Hippocampal formation (tissue), 2 donors: ENCODE measurements at regions not wholly inside any gene's neighbourhood (a gene's known extent, or its start where the extent isn't known, plus 50 kb on each side); places are given as distances from the start of the nearest gene placed in this dataset.

Experiments used
- DNase-seq, 2 donors: peaks; one replicate each; lab custom pipeline; 2025; lab: John Stamatoyannopoulos, UW

GRCh38 chr5:54717459-54717858, 199.9 kb downstream of the SNX18 start:
- DNase-seq: no peak

- DNase-seq: no peak
Observed at GRCh38 chr5:54713923-54714581, 196.5 kb downstream of the SNX18 start.

DNA sequence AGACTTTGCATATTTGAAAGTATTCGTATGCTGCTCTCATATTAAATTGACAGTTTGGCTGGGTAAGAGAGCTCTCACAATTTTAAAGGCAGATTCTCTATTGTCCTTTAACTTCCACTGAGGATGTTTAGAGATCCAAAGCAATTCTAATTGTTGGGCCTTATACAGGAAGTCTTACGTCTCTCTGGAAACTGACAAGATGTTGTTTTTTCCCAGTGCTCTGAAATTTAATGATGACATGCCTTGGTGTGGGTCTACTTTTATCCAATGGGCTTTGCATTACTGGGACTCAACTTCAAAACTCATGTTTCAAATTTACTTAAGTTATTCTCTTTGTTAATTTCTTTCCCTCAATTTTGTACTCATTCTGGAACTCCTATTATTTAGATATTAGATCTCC, 191.5 kb downstream of the SNX18 start:
- DNase-seq: no peak

DNA sequence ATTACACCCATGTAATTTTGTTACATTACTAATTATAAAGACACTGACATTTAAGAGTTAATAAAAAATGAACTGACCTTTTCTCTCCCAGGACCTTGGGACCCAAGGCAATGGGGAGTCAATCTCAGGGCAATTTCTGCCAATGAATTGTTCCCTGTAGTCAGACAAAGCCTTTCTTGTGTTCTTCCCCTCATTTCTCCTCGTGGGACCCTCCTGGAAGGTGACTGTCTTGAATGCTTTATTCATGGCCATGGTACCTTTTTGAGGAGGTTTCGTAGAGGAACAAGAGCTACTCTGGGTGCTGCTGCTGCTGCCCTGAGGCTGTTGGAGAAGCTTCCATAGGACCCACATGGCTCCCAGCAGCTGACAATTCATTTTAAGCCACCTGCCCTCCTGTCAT, 190.3 kb downstream of the SNX18 start:
- DNase-seq: no peak

- DNase-seq: no peak
Observed at GRCh38 chr5:54705994-54706653, 188.6 kb downstream of the SNX18 start.

DNA sequence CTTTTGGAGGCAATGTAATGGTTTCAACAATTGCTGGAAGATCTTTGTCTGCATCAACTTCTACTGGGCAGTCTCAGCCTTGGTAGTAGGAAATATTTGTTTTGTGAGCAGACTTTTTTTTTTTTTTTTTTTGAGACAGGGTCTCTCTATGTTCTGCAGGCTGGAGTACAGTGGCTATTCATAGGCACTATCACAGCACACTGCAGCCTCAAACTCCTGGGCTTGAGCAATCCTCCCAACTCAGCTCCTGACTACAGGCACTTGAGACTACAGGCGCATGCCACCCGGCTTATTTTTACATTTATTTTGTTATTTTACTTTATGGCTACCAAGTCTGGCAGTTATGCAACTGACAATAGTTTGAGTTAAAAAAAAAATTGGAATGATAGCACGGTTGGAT, 187.3 kb downstream of the SNX18 start:
- no peak for DNase-seq

DNA sequence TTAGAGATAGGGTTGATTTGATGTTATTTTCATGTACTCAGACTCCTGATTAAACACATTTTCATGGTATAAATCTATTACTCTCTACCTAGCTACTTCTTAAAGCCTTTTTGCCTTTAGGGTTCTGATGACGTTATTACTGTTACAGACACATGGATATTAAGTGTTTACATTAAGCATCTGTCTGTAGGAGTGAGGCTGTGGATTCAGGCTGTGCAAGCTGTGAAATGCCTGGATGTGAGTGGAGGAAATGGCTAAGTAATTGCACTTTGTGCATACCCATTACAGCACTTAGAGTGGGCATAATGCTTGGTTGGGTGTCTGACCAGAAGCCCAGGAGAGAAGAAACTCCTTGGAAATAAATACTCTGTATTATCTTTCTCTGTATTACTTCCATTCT, 186.8 kb downstream of the SNX18 start:
- no peak for DNase-seq

- DNase-seq: no peak
Observed at GRCh38 chr5:54703565-54704255, 186.2 kb downstream of the SNX18 start.

- no peak for DNase-seq
Observed at GRCh38 chr5:54703133-54703532, 185.6 kb downstream of the SNX18 start.

DNA sequence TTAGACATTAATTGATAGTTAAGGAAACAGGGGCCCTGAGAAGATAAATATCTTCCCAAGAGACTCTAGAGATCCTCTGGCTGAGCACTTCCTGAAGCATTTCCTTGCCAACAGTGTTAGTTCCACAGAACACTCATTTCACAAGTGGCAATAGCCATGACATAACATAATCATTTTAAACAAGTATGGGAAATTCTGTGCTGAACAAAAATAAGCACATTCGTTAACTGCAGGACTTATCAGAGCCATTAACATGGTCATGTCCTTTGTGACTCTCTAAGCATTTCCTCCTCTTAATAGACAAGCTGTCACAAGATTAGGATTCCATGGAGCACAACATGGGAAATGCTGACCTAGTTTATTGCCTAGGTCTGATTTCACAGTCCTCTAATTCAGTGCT, 184.9 kb downstream of the SNX18 start:
- no peak for DNase-seq

GRCh38 chr5:54700986-54701578, 183.5 kb downstream of the SNX18 start:
- DNase-seq: no peak

GRCh38 chr5:54696931-54697330, 179.4 kb downstream of the SNX18 start:
- DNase-seq: peak in 1 of 2 donors; percentile 10

GRCh38 chr5:54696346-54696745, 178.8 kb downstream of the SNX18 start:
- DNase-seq: no peak

- DNase-seq: no peak
Observed at GRCh38 chr5:54695198-54695966, 177.8 kb downstream of the SNX18 start.

GRCh38 chr5:54693936-54694657, 176.5 kb downstream of the SNX18 start:
- no peak for DNase-seq

DNA sequence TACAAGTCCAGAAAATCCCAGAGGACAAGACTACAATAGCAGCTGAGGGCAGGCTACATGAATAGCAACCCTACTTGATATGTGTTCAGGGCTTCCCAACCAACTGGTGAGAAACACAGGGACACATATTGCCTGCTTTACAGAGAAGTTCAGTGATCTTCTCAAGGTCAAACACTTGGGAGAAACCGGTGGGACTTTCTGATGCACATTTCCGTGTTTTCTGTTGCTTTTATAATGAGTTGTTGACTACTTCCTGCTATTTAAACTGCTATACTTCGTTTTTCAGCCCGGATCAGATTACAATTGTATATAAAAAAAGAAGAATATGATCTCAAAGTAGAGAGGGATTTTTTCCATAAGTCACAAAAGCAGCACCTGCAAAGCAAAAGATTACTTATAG, 175.1 kb downstream of the SNX18 start:
- DNase-seq: no peak

DNA sequence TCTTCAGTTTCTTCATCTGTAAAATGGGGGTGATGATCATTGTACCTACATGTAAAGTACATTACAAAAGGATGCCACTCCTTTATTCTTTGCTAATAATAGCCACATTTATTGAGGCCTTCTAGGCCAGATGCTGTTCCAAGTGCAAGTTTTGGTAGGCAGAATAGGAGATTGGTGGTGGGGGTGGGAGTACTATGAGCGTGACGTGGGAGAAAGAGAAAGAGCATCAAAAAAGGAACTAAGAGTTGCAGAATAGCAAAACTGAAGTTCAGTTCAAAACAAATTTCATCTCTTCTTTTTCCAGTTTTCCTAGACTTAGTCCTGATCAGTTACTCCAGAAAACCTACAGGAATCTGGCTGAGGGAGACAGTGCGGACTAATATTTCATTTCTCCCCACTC, 174.1 kb downstream of the SNX18 start:
- DNase-seq: no peak

- DNase-seq: no peak
Observed at GRCh38 chr5:54689411-54690251, 172.1 kb downstream of the SNX18 start.

GRCh38 chr5:54680998-54681397, 163.4 kb downstream of the SNX18 start:
- no peak for DNase-seq

- no peak for DNase-seq
Observed at GRCh38 chr5:54679686-54680085, 162.1 kb downstream of the SNX18 start.

DNA sequence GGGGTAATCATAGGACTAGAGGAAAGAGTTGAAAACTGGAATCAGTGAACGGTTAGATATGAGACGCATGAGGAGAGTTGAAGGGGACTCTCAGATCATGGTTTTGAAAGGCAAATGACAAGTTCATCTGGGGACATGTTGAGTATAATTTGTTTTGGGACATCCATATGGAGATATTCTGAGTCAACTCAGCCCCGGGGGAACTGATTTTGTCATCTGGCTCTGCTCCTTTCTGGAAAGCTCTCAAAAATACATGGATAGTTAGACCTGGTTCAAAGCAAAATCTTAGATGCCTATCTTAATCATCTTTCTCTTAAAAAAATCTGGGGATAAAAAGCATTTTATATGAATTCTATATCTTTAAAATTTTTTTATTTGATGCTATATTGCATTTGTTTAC, 161.2 kb downstream of the SNX18 start:
- DNase-seq: no peak
